Natural killer cell (primary cell): ENCODE measurements at regions not wholly inside any gene's neighbourhood (a gene's known extent, or its start where the extent isn't known, plus 50 kb on each side); places are given as distances from the start of the nearest gene placed in this dataset.

Experiments used
- ATAC-seq, 3 donors: fragments of 150-1000 bp in 2 of 3; fragments of 200-7000 bp in 1 of 3; cut with Tn5 transposase; 1 replicate in 1 of 3; 2 replicates in 2 of 3; pipeline ENCODE4 v1.10.0; 2021; ENCODE audit warnings: mild to moderate bottlenecking in 2 of 3, moderate library complexity in 2 of 3
- DNase-seq, 2 donors: peaks; one replicate each; pipeline versions ENCODE4 v3.0.0 to v3.0.0-alpha.2; 2013 to 2021; ENCODE audit warnings: mixed read lengths in 1 of 2
- H3K27ac ChIP-seq: one replicate; pipeline ENCODE4 v1.5.1; 2013; ENCODE audit warnings: mild to moderate bottlenecking, low read length
- H3K27me3 ChIP-seq: one replicate; pipeline ENCODE4 v1.6.1; 2013; ENCODE audit warnings: low read length; ENCODE audit not compliant: control insufficient read depth, insufficient read depth
- H3K36me3 ChIP-seq: one replicate; pipeline ENCODE4 v1.6.1; 2013; ENCODE audit warnings: low read length; ENCODE audit not compliant: control insufficient read depth, insufficient read depth
- H3K4me1 ChIP-seq: one replicate; pipeline ENCODE4 v1.6.1; 2013; ENCODE audit warnings: low read length; ENCODE audit not compliant: control insufficient read depth, insufficient read depth
- H3K4me3 ChIP-seq: one replicate; pipeline ENCODE4 v1.5.1; 2013; ENCODE audit warnings: low read length
- H3K9me3 ChIP-seq: one replicate; pipeline ENCODE4 v1.6.1; 2013; ENCODE audit warnings: low read length; ENCODE audit not compliant: control insufficient read depth, insufficient read depth
- H3K27ac Mint-ChIP-seq, 2 donors: one replicate each; pipeline ENCODE4 v1.8.0; 2022; ENCODE audit warnings: mild to moderate bottlenecking in 2 of 2, mixed read lengths in 2 of 2, moderate library complexity in 1 of 2
- H3K27me3 Mint-ChIP-seq, 2 donors: one replicate each; pipeline ENCODE4 v1.8.0; 2022; ENCODE audit warnings: low read depth in 2 of 2, mixed read lengths in 2 of 2
- H3K36me3 Mint-ChIP-seq: one replicate; pipeline ENCODE4 v1.8.0; 2022; ENCODE audit warnings: mixed read lengths
- H3K4me1 Mint-ChIP-seq, 2 donors: one replicate each; pipeline ENCODE4 v1.8.0; 2022; ENCODE audit warnings: mixed read lengths in 2 of 2
- H3K4me3 Mint-ChIP-seq: one replicate; pipeline ENCODE4 v1.8.0; 2022; ENCODE audit warnings: mild to moderate bottlenecking, moderate library complexity, mixed read lengths
- H3K9me3 Mint-ChIP-seq, 2 donors: one replicate each; pipeline ENCODE4 v1.8.0; 2022; ENCODE audit warnings: mixed read lengths in 2 of 2
- CTCF ChIP-seq: fragments of 200-600 bp; IDR thresholded peaks from one replicate; pipeline ENCODE4 v1.8.0; 2022; ENCODE audit warnings: antibody characterized with exemption
- WGBS: methylation state at CpG from one replicate; pipeline ENCODE4 v1.1.7; 2013; ENCODE audit warnings: missing lambda C conversion rate; ENCODE audit not compliant: insufficient coverage; 5-methylcytosine and 5-hydroxymethylcytosine counted together
- intact Hi-C: fragments of 100-400 bp; cut with micrococcal nuclease; formaldehyde crosslinking; loops from one replicate; pipeline ENCODE4 v1.14.2; 2022

GRCh38 chr4:100302061-100303026 lies 112.1 kb upstream of the DDIT4L start:
- no peak for DNase-seq
- Mint-ChIP-seq H3K27ac (no peak overlapping the region), H3K4me1 (no peaks in the 10 kb centered on the region), H3K27me3 (peaks cover 3 to 8% of the 10 kb centered on the region in 2 donors), H3K36me3 (no peaks in the 10 kb centered on the region), H3K4me3 (no peak overlapping the region), H3K9me3 (peaks cover 0 to 4% of the 10 kb centered on the region in 2 donors)
- no peaks in the 10 kb centered on the region for H3K36me3 ChIP-seq
- 92% methylated on average over 9 of the region's 9 CpGs for WGBS
- no peak for ATAC-seq
- intact Hi-C loops = no loop called here
- H3K27me3 ChIP-seq = no peaks in the 10 kb centered on the region
- no peak overlapping the region for H3K27ac ChIP-seq
- no peaks in the 10 kb centered on the region for H3K9me3 ChIP-seq
- H3K4me3 ChIP-seq = no peak overlapping the region
- TF ChIP-seq CTCF = no peak
- H3K4me1 ChIP-seq = no peaks in the 10 kb centered on the region

DNA sequence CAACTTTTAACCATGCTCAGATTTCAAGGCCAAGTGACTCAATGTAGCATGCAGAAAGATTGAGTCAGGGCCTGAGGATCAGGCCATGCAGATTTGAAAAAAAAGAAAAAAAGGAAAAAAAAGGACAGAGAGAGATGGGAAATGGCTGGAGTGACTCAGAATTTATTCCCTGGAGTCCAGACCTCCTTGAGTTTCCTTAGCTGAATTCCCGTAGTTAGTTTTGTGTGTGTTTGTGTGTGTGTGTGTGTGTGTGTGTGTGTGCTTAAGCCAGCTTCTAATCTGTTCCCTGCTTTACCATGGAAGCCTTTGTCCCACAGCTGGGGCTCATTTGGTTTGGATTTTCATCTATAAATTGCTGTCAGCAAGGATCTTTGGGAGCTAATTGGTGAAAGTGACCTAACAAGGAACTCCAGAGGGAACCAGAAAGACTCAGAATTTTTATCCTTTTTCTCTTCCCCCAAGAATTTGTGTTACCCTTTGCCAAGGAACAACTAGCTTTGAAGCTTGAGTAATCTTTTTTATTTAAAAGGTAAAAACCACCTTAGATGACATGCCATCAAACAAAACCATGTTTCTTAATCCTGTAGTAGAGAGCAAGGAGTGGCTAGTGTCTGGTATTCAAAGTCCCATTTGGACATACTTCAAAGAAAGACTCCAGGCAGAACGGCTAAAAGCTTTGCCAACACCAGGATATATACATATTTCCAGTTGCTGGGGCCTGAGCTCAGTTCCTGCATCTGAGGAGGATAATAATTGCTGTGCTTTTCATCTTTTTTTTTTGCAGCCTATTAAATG lies 109.0 kb upstream of the DDIT4L start:
- intact Hi-C loops = no loop called here
- DNase-seq (no peak), ATAC-seq (no peak)
- WGBS = 96% methylated on average over 2 of the region's 2 CpGs
- Histone ChIP-seq H3K27ac (no peak overlapping the region), H3K4me3 (no peak overlapping the region), H3K27me3 (no peaks in the 10 kb centered on the region), H3K36me3 (no peaks in the 10 kb centered on the region), H3K4me1 (no peaks in the 10 kb centered on the region), H3K9me3 (no peaks in the 10 kb centered on the region)
- Mint-ChIP-seq H3K4me3 (no peak overlapping the region), H3K27me3 (peaks cover 0 to 8% of the 10 kb centered on the region in 2 donors), H3K36me3 (no peaks in the 10 kb centered on the region), H3K4me1 (no peaks in the 10 kb centered on the region), H3K9me3 (peaks cover 0 to 5% of the 10 kb centered on the region in 2 donors), H3K27ac (no peak overlapping the region)
- no peak for TF ChIP-seq CTCF

DNA sequence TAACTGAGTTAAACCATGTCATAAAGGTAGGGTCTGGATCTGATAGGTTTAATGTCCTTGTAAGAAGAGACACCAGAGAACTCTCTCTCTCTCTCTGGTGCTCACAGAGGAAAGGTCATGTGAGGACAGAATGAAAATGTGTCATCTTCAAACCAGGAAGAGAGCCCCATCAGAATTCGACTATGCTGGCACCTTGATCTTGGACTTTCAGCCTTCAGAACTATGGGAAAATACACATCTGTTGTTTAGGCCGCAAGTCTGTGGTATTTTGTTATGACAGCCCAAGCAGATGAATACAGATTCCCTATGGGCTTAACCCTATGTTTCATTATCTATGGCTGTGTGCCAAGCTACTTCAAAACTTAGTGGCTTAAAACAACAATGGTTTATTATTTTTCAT lies 105.5 kb upstream of the DDIT4L start:
- no peak for ATAC-seq
- peaks cover 0 to 4% of the 10 kb centered on the region in 2 donors for H3K9me3 Mint-ChIP-seq
- H3K4me3 Mint-ChIP-seq = no peak overlapping the region
- Histone ChIP-seq H3K9me3 (no peaks in the 10 kb centered on the region), H3K27me3 (no peaks in the 10 kb centered on the region), H3K4me3 (no peak overlapping the region), H3K4me1 (no peaks in the 10 kb centered on the region), H3K36me3 (no peaks in the 10 kb centered on the region), H3K27ac (no peak overlapping the region)
- intact Hi-C loops = no loop called here
- no peak overlapping the region for H3K27ac Mint-ChIP-seq
- DNase-seq = no peak
- H3K36me3 Mint-ChIP-seq = no peaks in the 10 kb centered on the region
- no peaks in the 10 kb centered on the region for H3K4me1 Mint-ChIP-seq
- no peaks in the 10 kb centered on the region for H3K27me3 Mint-ChIP-seq
- WGBS = 90% methylated on average over 2 of the region's 2 CpGs
- TF ChIP-seq CTCF = no peak
